WTC11 (cell line): ENCODE measurements at regions not wholly inside any gene's neighbourhood (a gene's known extent, or its start where the extent isn't known, plus 50 kb on each side); places are given as distances from the start of the nearest gene placed in this dataset.

Experiments
- ATAC-seq: fragments of 200-7000 bp; cut with Tn5 transposase; 2 replicates; pipeline ENCODE4 v1.10.0; 2021; ENCODE audit warnings: mild to moderate bottlenecking, moderate library complexity
- CTCF ChIA-PET: fragments of 300-600 bp; sonication (Branson Sonifier 250); formaldehyde crosslinking; loops from one replicate; lab custom pipeline; 2021; ENCODE audit warnings: antibody characterized with exemption; lab: Charles Lee
- POLR2A ChIA-PET: fragments of 350-600 bp; sonication (Branson Sonifier 250); formaldehyde crosslinking; loops from one replicate; lab custom pipeline; 2021; ENCODE audit warnings: antibody characterized with exemption; lab: Charles Lee
- DNase-seq: peaks from one replicate; pipeline ENCODE4 v3.0.0; 2021; ENCODE audit warnings: low spot score
- H3K27ac Mint-ChIP-seq: 2 replicates; pipeline ENCODE4 v1.8.0; 2021; ENCODE audit warnings: mixed read lengths
- H3K27me3 Mint-ChIP-seq: 2 replicates; pipeline ENCODE4 v1.8.0; 2021; ENCODE audit warnings: low read depth, mild to moderate bottlenecking, moderate library complexity, mixed read lengths
- H3K36me3 Mint-ChIP-seq: 2 replicates; pipeline ENCODE4 v1.8.0; 2021; ENCODE audit warnings: mixed read lengths
- H3K4me1 Mint-ChIP-seq: 2 replicates; pipeline ENCODE4 v1.8.0; 2022; ENCODE audit warnings: mixed read lengths
- H3K4me3 Mint-ChIP-seq: 2 replicates; pipeline ENCODE4 v1.8.0; 2021; ENCODE audit warnings: mild to moderate bottlenecking, moderate library complexity, mixed read lengths
- H3K9me3 Mint-ChIP-seq: 2 replicates; pipeline ENCODE4 v1.8.0; 2021; ENCODE audit warnings: mixed read lengths
- ARID4B ChIP-seq: sonication (generic); formaldehyde crosslinking; IDR thresholded peaks from 2 replicates; pipeline ENCODE4 v1.8.0; 2023; ENCODE audit warnings: missing genetic modification reagents, mild to moderate bottlenecking, borderline replicate concordance
- ATF1 ChIP-seq: sonication (generic); formaldehyde crosslinking; IDR thresholded peaks from 2 replicates; pipeline ENCODE4 v1.8.1; 2023; ENCODE audit warnings: mild to moderate bottlenecking, moderate library complexity, missing genetic modification reagents
- CBFB ChIP-seq: sonication (generic); formaldehyde crosslinking; IDR thresholded peaks from 2 replicates; pipeline ENCODE4 v1.8.1; 2022; ENCODE audit warnings: mild to moderate bottlenecking, low read depth, missing genetic modification reagents
- FOXP4 ChIP-seq: sonication (generic); formaldehyde crosslinking; IDR thresholded peaks from 2 replicates; pipeline ENCODE4 v1.8.0; 2022; ENCODE audit warnings: mild to moderate bottlenecking, missing genetic modification reagents
- GABPB1 ChIP-seq: sonication (generic); formaldehyde crosslinking; IDR thresholded peaks from 2 replicates; pipeline ENCODE4 v1.8.1; 2023; ENCODE audit warnings: mild to moderate bottlenecking, missing genetic modification reagents
- HMGA2 ChIP-seq: fragments of 250-450 bp; sonication (Bioruptor Pico); IDR thresholded peaks from 2 replicates; pipeline ENCODE4 v1.4.0; 2021; ENCODE audit warnings: mild to moderate bottlenecking, moderate library complexity
- MYBL2 ChIP-seq: sonication (generic); formaldehyde crosslinking; IDR thresholded peaks from 2 replicates; pipeline ENCODE4 v1.8.1; 2023; ENCODE audit warnings: mild to moderate bottlenecking, moderate library complexity, missing genetic modification reagents
- NR2C2 ChIP-seq: sonication (generic); formaldehyde crosslinking; IDR thresholded peaks from 2 replicates; pipeline ENCODE4 v1.8.0; 2022; ENCODE audit warnings: mild to moderate bottlenecking, missing genetic modification reagents
- OVOL2 ChIP-seq: fragments of 250-450 bp; sonication (Bioruptor Pico); IDR thresholded peaks from 2 replicates; pipeline ENCODE4 v1.9.0; 2021; ENCODE audit warnings: mild to moderate bottlenecking, borderline replicate concordance
- PRDM15 ChIP-seq: sonication (generic); formaldehyde crosslinking; IDR thresholded peaks from 2 replicates; pipeline ENCODE4 v1.8.0; 2022; ENCODE audit warnings: missing genetic modification reagents
- RORB ChIP-seq: fragments of 250-450 bp; sonication (Bioruptor Pico); IDR thresholded peaks from 2 replicates; pipeline ENCODE4 v1.9.0; 2021; ENCODE audit warnings: mild to moderate bottlenecking
- ZBTB21 ChIP-seq: sonication (generic); formaldehyde crosslinking; IDR thresholded peaks from 2 replicates; pipeline ENCODE4 v1.8.1; 2023; ENCODE audit warnings: mild to moderate bottlenecking, missing genetic modification reagents, borderline replicate concordance
- ZNF263 ChIP-seq: sonication (generic); formaldehyde crosslinking; IDR thresholded peaks from 2 replicates; pipeline ENCODE4 v1.8.1; 2022; ENCODE audit warnings: low read depth, mild to moderate bottlenecking, moderate library complexity, missing genetic modification reagents
- ZNF671 ChIP-seq: fragments of 250-450 bp; sonication (Bioruptor Pico); IDR thresholded peaks from 2 replicates; pipeline ENCODE4 v1.8.0; 2021; ENCODE audit warnings: mild to moderate bottlenecking
- TF ChIP-seq, protein P1 (sequence below): sonication (generic); formaldehyde crosslinking; IDR thresholded peaks from 2 replicates; pipeline ENCODE4 v1.8.1; 2023; ENCODE audit warnings: mild to moderate bottlenecking, missing genetic modification reagents

GRCh38 chr14:105856676-105857219 is 330.4 kb downstream of the TMEM121 start:
- ChIA-PET POLR2A (no interaction called here), CTCF (no interaction called here)
- H3K36me3 Mint-ChIP-seq = peaks cover 48% of the 10 kb centered on the region
- no peak overlapping the region for H3K4me3 Mint-ChIP-seq
- H3K27me3 Mint-ChIP-seq = peaks cover 13% of the 10 kb centered on the region
- TF ChIP-seq ARID4B = no peak
- DNase-seq = no peak
- no peak overlapping the region for H3K27ac Mint-ChIP-seq
- H3K9me3 Mint-ChIP-seq = peaks cover 33% of the 10 kb centered on the region
- H3K4me1 Mint-ChIP-seq = no peaks in the 10 kb centered on the region
- ATAC-seq = no peak

DNA sequence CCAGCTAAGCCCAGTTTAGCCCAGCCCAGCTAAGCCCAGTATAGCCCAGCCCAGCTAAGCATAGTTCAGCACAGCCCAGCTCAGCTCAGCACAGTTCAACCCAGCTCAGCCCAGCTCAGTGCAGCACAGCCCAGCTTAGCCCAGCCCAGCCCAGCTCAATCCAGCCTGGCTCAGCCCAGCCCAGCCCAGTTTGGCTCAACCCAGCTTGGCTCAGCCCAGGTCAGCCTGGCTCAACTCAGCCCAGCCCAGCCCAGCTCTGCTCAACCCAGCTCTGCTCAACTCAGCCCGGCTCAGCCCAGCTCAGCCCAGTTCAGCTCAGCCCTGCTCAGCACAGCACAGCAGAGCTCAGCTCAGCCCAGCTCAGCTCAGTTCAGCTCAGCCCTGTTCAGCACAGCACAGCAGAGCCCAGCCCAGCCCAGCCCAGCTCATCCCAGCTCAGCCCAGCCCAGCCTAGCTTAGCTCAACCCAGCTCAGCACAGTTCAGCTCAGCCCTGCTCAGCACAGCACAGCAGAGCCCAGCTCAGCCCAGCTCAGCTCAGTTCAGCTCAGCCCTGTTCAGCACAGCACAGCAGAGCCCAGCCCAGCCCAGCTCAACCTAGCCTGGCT is 330.9 kb downstream of the TMEM121 start:
- TF ChIP-seq GABPB1 (CRISPR knock-in tag) = no peak
- no peak for TF ChIP-seq FOXP4
- no peak for TF ChIP-seq OVOL2
- TF ChIP-seq ATF1 (CRISPR knock-in tag) = no peak
- no peak for TF ChIP-seq MYBL2 (CRISPR knock-in tag)
- TF ChIP-seq PRDM15 (CRISPR knock-in tag) = no peak
- no peak for TF ChIP-seq HMGA2 (CRISPR knock-in tag)
- no peak for TF ChIP-seq ZNF263 (CRISPR knock-in tag)
- TF ChIP-seq ZNF671 = no peak
- TF ChIP-seq, protein P1, sequence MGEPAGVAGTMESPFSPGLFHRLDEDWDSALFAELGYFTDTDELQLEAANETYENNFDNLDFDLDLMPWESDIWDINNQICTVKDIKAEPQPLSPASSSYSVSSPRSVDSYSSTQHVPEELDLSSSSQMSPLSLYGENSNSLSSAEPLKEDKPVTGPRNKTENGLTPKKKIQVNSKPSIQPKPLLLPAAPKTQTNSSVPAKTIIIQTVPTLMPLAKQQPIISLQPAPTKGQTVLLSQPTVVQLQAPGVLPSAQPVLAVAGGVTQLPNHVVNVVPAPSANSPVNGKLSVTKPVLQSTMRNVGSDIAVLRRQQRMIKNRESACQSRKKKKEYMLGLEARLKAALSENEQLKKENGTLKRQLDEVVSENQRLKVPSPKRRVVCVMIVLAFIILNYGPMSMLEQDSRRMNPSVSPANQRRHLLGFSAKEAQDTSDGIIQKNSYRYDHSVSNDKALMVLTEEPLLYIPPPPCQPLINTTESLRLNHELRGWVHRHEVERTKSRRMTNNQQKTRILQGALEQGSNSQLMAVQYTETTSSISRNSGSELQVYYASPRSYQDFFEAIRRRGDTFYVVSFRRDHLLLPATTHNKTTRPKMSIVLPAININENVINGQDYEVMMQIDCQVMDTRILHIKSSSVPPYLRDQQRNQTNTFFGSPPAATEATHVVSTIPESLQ (CRISPR knock-in tag) = no peak
- no peak for TF ChIP-seq RORB (CRISPR knock-in tag)
- no peak for TF ChIP-seq ZBTB21 (CRISPR knock-in tag)
- no peak for TF ChIP-seq CBFB (CRISPR knock-in tag)
- no peak for TF ChIP-seq NR2C2 (CRISPR knock-in tag)
- Mint-ChIP-seq H3K4me1 (no peaks in the 10 kb centered on the region), H3K4me3 (no peak overlapping the region), H3K36me3 (peaks cover 49% of the 10 kb centered on the region), H3K27me3 (peaks cover 13% of the 10 kb centered on the region), H3K9me3 (peaks cover 39% of the 10 kb centered on the region), H3K27ac (no peak overlapping the region)
- ATAC-seq (no peak), DNase-seq (no peak)
- ChIA-PET POLR2A (no interaction called here), CTCF (no interaction called here)
